GM12878 (cell line): ENCODE measurements at regions not wholly inside any gene's neighbourhood (a gene's known extent, or its start where the extent isn't known, plus 50 kb on each side); places are given as distances from the start of the nearest gene placed in this dataset.

Source experiments
- ATAC-seq: fragments of 200-7000 bp; cut with Tn5 transposase; 3 replicates; pipeline ENCODE4 v1.9.1; 2020; ENCODE audit warnings: mild to moderate bottlenecking, moderate library complexity
- BruUV-seq: library from RNA; stranded (reverse); fragments of 400-500 nt; replicated peaks from 2 replicates; lab custom pipeline; 2021; lab: Mats Ljungman, UMichigan
- CTCF ChIA-PET: fragments of 300-600 bp; sonication (Branson Sonifier 250); formaldehyde crosslinking; extraction: SDS; loops from one replicate; lab custom pipeline; 2021; ENCODE audit warnings: inconsistent platforms; lab: Yijun Ruan, JAX
- POLR2A ChIA-PET: fragments of 350-600 bp; formaldehyde crosslinking; extraction: SDS; loops from one replicate; lab custom pipeline; 2021; ENCODE audit warnings: inconsistent platforms; lab: Charles Lee
- RAD21 ChIA-PET: fragments of 300-600 bp; sonication (Branson Sonifier 250); formaldehyde crosslinking; loops from one replicate; lab custom pipeline; 2023; ENCODE audit warnings: antibody characterized with exemption; ENCODE audit not compliant: unreplicated experiment; lab: Charles Lee
- SMC1A ChIA-PET: fragments of 300-600 bp; sonication (Branson Sonifier 250); formaldehyde crosslinking; loops from one replicate; lab custom pipeline; 2023; ENCODE audit not compliant: unreplicated experiment, uncharacterized antibody; lab: Charles Lee
- DNase-seq: peaks from one replicate; pipeline ENCODE4 v3.0.0-alpha.2; 2011; ENCODE audit warnings: low read depth, low spot score
- FAIRE-seq: peaks from 3 replicates; lab custom pipeline; 2011; peaks lifted over from hg19 to GRCh38; lab: Jason Lieb, UNC
- H2AFZ ChIP-seq: 2 replicates; pipeline ENCODE4 v1.6.0; 2011; ENCODE audit warnings: low read depth, low read length, control low read depth; ENCODE audit not compliant: control insufficient read depth
- H3K27ac ChIP-seq: 2 replicates; pipeline ENCODE4 v1.5.1; 2011; ENCODE audit warnings: control low read depth; ENCODE audit not compliant: control insufficient read depth, insufficient read depth
- H3K27me3 ChIP-seq, 2 experiments: replicated peaks in 1 of 2; 2 replicates each; pipeline versions ENCODE4 v1.6.0 to v1.6.1; 2011; ENCODE audit warnings: low read length in 1 of 2; ENCODE audit not compliant: control insufficient read depth in 2 of 2, insufficient read depth in 2 of 2
- H3K36me3 ChIP-seq, 2 experiments: 2 replicates each; pipeline ENCODE4 v1.5.1; 2011; ENCODE audit warnings: low read length in 1 of 2; ENCODE audit not compliant: control insufficient read depth in 2 of 2, insufficient read depth in 2 of 2
- H3K4me1 ChIP-seq: 2 replicates; pipeline ENCODE4 v1.6.1; 2011; ENCODE audit warnings: mild to moderate bottlenecking, low read length, moderate library complexity, mixed read lengths; ENCODE audit not compliant: control insufficient read depth, insufficient read depth
- H3K4me2 ChIP-seq: 2 replicates; pipeline ENCODE4 v1.6.0; 2011; ENCODE audit warnings: control low read depth; ENCODE audit not compliant: control insufficient read depth, insufficient read depth
- H3K4me3 ChIP-seq: fragments of 200-600 bp; sonication (generic); 2 replicates; pipeline ENCODE4 v1.5.1; 2016
- H3K79me2 ChIP-seq: 2 replicates; pipeline ENCODE4 v1.6.0; 2011; ENCODE audit warnings: low read length; ENCODE audit not compliant: control insufficient read depth, insufficient read depth
- H3K9ac ChIP-seq: 2 replicates; pipeline ENCODE4 v1.8.0; 2011; ENCODE audit warnings: low read length, control low read depth, mixed read lengths; ENCODE audit not compliant: control insufficient read depth, insufficient read depth
- H3K9me3 ChIP-seq: replicated peaks from 3 replicates; pipeline ENCODE4 v1.5.1; 2011; ENCODE audit warnings: mild to moderate bottlenecking, low read length; ENCODE audit not compliant: control insufficient read depth, insufficient read depth
- H4K20me1 ChIP-seq: 2 replicates; pipeline ENCODE4 v1.6.0; 2011; ENCODE audit not compliant: control insufficient read depth, insufficient read depth
- ATF2 ChIP-seq: IDR thresholded peaks from 2 replicates; pipeline ENCODE4 v1.6.1; 2012; ENCODE audit warnings: low read length, inconsistent platforms
- BHLHE40 ChIP-seq, 2 experiments: fragments of 450-650 bp in 1 of 2; IDR thresholded peaks; 2 replicates each; pipeline ENCODE4 v1.6.1; 2011 to 2017; ENCODE audit warnings: low read depth in 2 of 2, borderline replicate concordance in 1 of 2, improper control_type of control experiment in 1 of 2, low read length in 1 of 2, mild to moderate bottlenecking in 1 of 2
- CBFB ChIP-seq: IDR thresholded peaks from 2 replicates; pipeline ENCODE4 v1.6.1; 2016; ENCODE audit warnings: antibody characterized with exemption, low read depth
- E4F1 ChIP-seq: fragments of 450-650 bp; IDR thresholded peaks from 2 replicates; pipeline ENCODE4 v1.6.1; 2018; ENCODE audit warnings: borderline replicate concordance, mild to moderate bottlenecking; ENCODE audit not compliant: partially characterized antibody
- FOS ChIP-seq: IDR thresholded peaks from 3 replicates; pipeline ENCODE4 v1.6.1; 2011; ENCODE audit warnings: borderline replicate concordance; ENCODE audit not compliant: insufficient read length; ENCODE audit errors: extremely low read depth
- FOXM1 ChIP-seq: IDR thresholded peaks from 2 replicates; pipeline ENCODE4 v1.6.1; 2012; ENCODE audit warnings: low read depth, mild to moderate bottlenecking, inconsistent platforms, low read length, moderate library complexity
- GABPA ChIP-seq: IDR thresholded peaks from 2 replicates; pipeline ENCODE4 v1.6.1; 2014; ENCODE audit warnings: antibody characterized with exemption, low read depth, mild to moderate bottlenecking, inconsistent platforms
- HDAC2 ChIP-seq: fragments of 200-600 bp; sonication (generic); IDR thresholded peaks from 2 replicates; pipeline ENCODE4 v1.6.1; 2017
- KDM1A ChIP-seq: fragments of 200-600 bp; sonication (generic); IDR thresholded peaks from 2 replicates; pipeline ENCODE4 v1.6.1; 2016; ENCODE audit warnings: borderline replicate concordance
- RELB ChIP-seq: fragments of 450-650 bp; IDR thresholded peaks from 2 replicates; pipeline ENCODE4 v1.6.1; 2017; ENCODE audit warnings: low read depth, mild to moderate bottlenecking, moderate library complexity
- SMARCA5 ChIP-seq: fragments of 450-650 bp; IDR thresholded peaks from 2 replicates; pipeline ENCODE4 v1.6.1; 2017; ENCODE audit warnings: mild to moderate bottlenecking
- SP1 ChIP-seq: IDR thresholded peaks from one replicate; pipeline ENCODE4 v1.6.1; 2011; ENCODE audit warnings: low read depth, low read length
- STAT3 ChIP-seq: IDR thresholded peaks from 2 replicates; pipeline ENCODE4 v1.6.1; 2011; ENCODE audit warnings: low read depth, low read length, improper control_type of control experiment
- TBL1XR1 ChIP-seq: IDR thresholded peaks from 2 replicates; pipeline ENCODE4 v1.6.1; 2012; ENCODE audit warnings: low read depth, low read length, improper control_type of control experiment
- WGBS: methylation state at CpG from one replicate; pipeline ENCODE4 v1.1.6; 2016; ENCODE audit warnings: low lambda C conversion rate; ENCODE audit not compliant: insufficient replicate concordance, insufficient coverage; ENCODE audit errors: missing lambda C conversion rate; 5-methylcytosine and 5-hydroxymethylcytosine counted together
- in situ Hi-C: fragments of 300-500 bp; cut with MboI; formaldehyde crosslinking; loops from 9 replicates; pipeline ENCODE4 v1.14.3; 2018; ENCODE audit warnings: mixed read lengths
- intact Hi-C: fragments of 100-400 bp; cut with micrococcal nuclease; formaldehyde crosslinking; loops from one replicate; pipeline ENCODE4 v1.14.2; 2022; ENCODE audit not compliant: unreplicated experiment

- TF ChIP-seq RELB, result no peak
- TF ChIP-seq, all 136 proteins: peak for 0
Measured at GRCh38 chr20:50308513-50309279, 118.1 kb downstream of the CEBPB start (continued).

GRCh38 chr20:50309280-50309763, 118.7 kb downstream of the CEBPB start:
- H3K27me3 ChIP-seq, result peaks cover 0 to 3% of the 10 kb centered on the region in 2 experiments; a peak in 1 of 4 replicates
- no peak overlapping the region for H3K27ac ChIP-seq
- no TSS peak for BruUV-seq
- H3K4me1 ChIP-seq, result no peaks in the 10 kb centered on the region
- in situ Hi-C loops, result no loop called here
- no peaks in the 10 kb centered on the region for H3K79me2 ChIP-seq
- H3K9me3 ChIP-seq, result no peaks in the 10 kb centered on the region; the same call in 2 of the 3 replicates
- RAD21 ChIA-PET, result no interaction called here
- no peak overlapping the region for H3K9ac ChIP-seq
- no peak for TF ChIP-seq BHLHE40 (IDR thresholded peaks at IDR 0.05; ENCODE audit: borderline replicate concordance in 1 of 2, low read depth in 2 of 2, low read length in 1 of 2)
- TF ChIP-seq TBL1XR1, result no peak
- no peak for TF ChIP-seq STAT3
- no peak for TF ChIP-seq GABPA
- no peak for TF ChIP-seq E4F1
- TF ChIP-seq HDAC2, result no peak
- no peak for TF ChIP-seq CBFB
- TF ChIP-seq FOXM1, result no peak
- no peak for TF ChIP-seq SP1
- no peak for TF ChIP-seq ATF2
- no peak for TF ChIP-seq SMARCA5
- TF ChIP-seq FOS, result no peak
- no peak for TF ChIP-seq KDM1A
- TF ChIP-seq, all 136 proteins: peak for 0
- FAIRE-seq (no peak), DNase-seq (no peak), ATAC-seq (no peak)
- CTCF ChIA-PET, result no interaction called here
- intact Hi-C loops, result no loop called here
- Histone ChIP-seq H2AFZ (no peak overlapping the region), H3K36me3 (no peaks in the 10 kb centered on the region), H3K4me3 (no peak overlapping the region), H4K20me1 (no peaks in the 10 kb centered on the region; the same call in 1 of the 2 replicates), H3K4me2 (no peak overlapping the region)
- SMC1A ChIA-PET, result no interaction called here
- POLR2A ChIA-PET, result no interaction called here
- WGBS, result 25% methylated on average over 11 of the region's 11 CpGs
